K562 (cell line): ENCODE measurements at regions not wholly inside any gene's neighbourhood (a gene's known extent, or its start where the extent isn't known, plus 50 kb on each side); places are given as distances from the start of the nearest gene placed in this dataset.

Experiments used
- FOXK2 ChIP-seq, 2 experiments: fragments of 450-650 bp; IDR thresholded peaks in 1 of 2; conservative IDR thresholded peaks in 1 of 2; 2 replicates each; pipeline ENCODE4 v1.6.1; 2016; ENCODE audit warnings: low read depth in 2 of 2, mild to moderate bottlenecking in 1 of 2
- GATAD2A ChIP-seq: fragments of 450-650 bp; IDR thresholded peaks from 2 replicates; pipeline ENCODE4 v1.6.1; 2017
- HDAC1 ChIP-seq, 2 experiments: fragments of 450-650 bp; IDR thresholded peaks; 2 replicates each; pipeline ENCODE4 v1.6.1; 2016 to 2017; ENCODE audit warnings: inconsistent platforms in 1 of 2, mild to moderate bottlenecking in 1 of 2, moderate library complexity in 1 of 2
- MTA3 ChIP-seq: fragments of 450-650 bp; formaldehyde crosslinking; IDR thresholded peaks from 2 replicates; pipeline ENCODE4 v1.6.1; 2017; ENCODE audit warnings: mild to moderate bottlenecking, borderline replicate concordance
- NR3C1 ChIP-seq: sonication (generic); formaldehyde crosslinking; IDR thresholded peaks from 2 replicates; pipeline ENCODE4 v1.8.1; 2022; ENCODE audit warnings: missing genetic modification reagents
- PKNOX1 ChIP-seq: fragments of 450-650 bp; IDR thresholded peaks from 2 replicates; pipeline ENCODE4 v1.6.1; 2016
- POLR2AphosphoS5 ChIP-seq: IDR thresholded peaks from 2 replicates; pipeline ENCODE4 v1.6.1; 2011; ENCODE audit warnings: mild to moderate bottlenecking, low read depth, low read length, moderate library complexity; ENCODE audit not compliant: control insufficient read depth, insufficient read depth
- RNF2 ChIP-seq: sonication (generic); IDR thresholded peaks from 2 replicates; pipeline ENCODE4 v1.6.1; 2016
- SIN3B ChIP-seq: fragments of 450-650 bp; IDR thresholded peaks from 2 replicates; pipeline ENCODE4 v1.6.1; 2017; ENCODE audit warnings: low read depth, mild to moderate bottlenecking, moderate library complexity
- ZBTB43 ChIP-seq: sonication (generic); formaldehyde crosslinking; IDR thresholded peaks from 2 replicates; pipeline ENCODE4 v1.8.0; 2023; ENCODE audit warnings: mild to moderate bottlenecking, missing genetic modification reagents
- ZFX ChIP-seq: sonication (generic); formaldehyde crosslinking; IDR thresholded peaks from 2 replicates; pipeline ENCODE4 v1.8.0; 2022; ENCODE audit warnings: mild to moderate bottlenecking, missing genetic modification reagents, moderate library complexity
- ZNF354B ChIP-seq: fragments of 250-450 bp; sonication (Bioruptor Pico); IDR thresholded peaks from 2 replicates; pipeline ENCODE4 v1.4.0; 2020
- TF ChIP-seq, protein P1 (sequence below): sonication (generic); formaldehyde crosslinking; IDR thresholded peaks from 2 replicates; pipeline ENCODE4 v1.8.1; 2022; ENCODE audit warnings: missing genetic modification reagents
- TF ChIP-seq, protein P2 (sequence below), 3 experiments: IDR thresholded peaks in 2 of 3; conservative IDR thresholded peaks in 1 of 3; 2 replicates each; pipeline ENCODE4 v1.5.1; 2011 to 2012; ENCODE audit warnings: low read length in 3 of 3, mild to moderate bottlenecking in 3 of 3, control low read depth in 2 of 3, improper control_type of control experiment in 1 of 3, inconsistent platforms in 1 of 3, low read depth in 1 of 3, mixed read lengths in 1 of 3, moderate library complexity in 1 of 3; ENCODE audit not compliant: insufficient read depth in 2 of 3

DNA sequence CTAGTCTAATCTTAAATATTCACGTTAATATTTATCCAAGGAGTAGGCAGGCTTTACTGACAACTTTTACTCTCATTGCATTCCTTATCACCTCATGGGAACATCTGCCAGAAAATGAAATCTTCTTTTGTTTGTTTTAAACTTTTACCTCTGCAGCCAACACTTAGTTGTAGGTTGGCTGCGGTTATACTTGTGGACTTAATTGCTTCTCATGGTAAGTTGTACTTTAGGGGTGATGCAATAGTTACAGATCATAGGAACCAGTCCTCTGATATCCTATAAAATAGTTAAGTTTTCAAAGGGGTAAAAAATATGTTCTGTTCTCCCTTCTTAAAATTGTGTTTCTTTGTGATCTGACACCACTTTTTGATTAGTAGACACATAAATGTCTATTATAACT, 321.9 kb downstream of the ZPLD1 start:
- TF ChIP-seq, protein P1, sequence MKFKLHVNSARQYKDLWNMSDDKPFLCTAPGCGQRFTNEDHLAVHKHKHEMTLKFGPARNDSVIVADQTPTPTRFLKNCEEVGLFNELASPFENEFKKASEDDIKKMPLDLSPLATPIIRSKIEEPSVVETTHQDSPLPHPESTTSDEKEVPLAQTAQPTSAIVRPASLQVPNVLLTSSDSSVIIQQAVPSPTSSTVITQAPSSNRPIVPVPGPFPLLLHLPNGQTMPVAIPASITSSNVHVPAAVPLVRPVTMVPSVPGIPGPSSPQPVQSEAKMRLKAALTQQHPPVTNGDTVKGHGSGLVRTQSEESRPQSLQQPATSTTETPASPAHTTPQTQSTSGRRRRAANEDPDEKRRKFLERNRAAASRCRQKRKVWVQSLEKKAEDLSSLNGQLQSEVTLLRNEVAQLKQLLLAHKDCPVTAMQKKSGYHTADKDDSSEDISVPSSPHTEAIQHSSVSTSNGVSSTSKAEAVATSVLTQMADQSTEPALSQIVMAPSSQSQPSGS (CRISPR knock-in tag), result no peak
- TF ChIP-seq POLR2AphosphoS5 (no peak), SIN3B (no peak), NR3C1 (no peak), HDAC1 (IDR thresholded peaks at IDR 0.05) (no peak), ZNF354B (no peak), ZFX (CRISPR knock-in tag) (no peak), MTA3 (no peak), GATAD2A (no peak), FOXK2 (conservative IDR thresholded peaks at IDR 0.05 in 1 of 2, IDR thresholded peaks at IDR 0.05 in 1 of 2; ENCODE audit: low read depth in 2 of 2) (no peak), RNF2 (no peak), PKNOX1 (no peak), ZBTB43 (CRISPR knock-in tag) (no peak)
- TF ChIP-seq, protein P2, sequence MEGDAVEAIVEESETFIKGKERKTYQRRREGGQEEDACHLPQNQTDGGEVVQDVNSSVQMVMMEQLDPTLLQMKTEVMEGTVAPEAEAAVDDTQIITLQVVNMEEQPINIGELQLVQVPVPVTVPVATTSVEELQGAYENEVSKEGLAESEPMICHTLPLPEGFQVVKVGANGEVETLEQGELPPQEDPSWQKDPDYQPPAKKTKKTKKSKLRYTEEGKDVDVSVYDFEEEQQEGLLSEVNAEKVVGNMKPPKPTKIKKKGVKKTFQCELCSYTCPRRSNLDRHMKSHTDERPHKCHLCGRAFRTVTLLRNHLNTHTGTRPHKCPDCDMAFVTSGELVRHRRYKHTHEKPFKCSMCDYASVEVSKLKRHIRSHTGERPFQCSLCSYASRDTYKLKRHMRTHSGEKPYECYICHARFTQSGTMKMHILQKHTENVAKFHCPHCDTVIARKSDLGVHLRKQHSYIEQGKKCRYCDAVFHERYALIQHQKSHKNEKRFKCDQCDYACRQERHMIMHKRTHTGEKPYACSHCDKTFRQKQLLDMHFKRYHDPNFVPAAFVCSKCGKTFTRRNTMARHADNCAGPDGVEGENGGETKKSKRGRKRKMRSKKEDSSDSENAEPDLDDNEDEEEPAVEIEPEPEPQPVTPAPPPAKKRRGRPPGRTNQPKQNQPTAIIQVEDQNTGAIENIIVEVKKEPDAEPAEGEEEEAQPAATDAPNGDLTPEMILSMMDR (IDR thresholded peaks at IDR 0.05 in 2 of 3, conservative IDR thresholded peaks at IDR 0.05 in 1 of 3; ENCODE audit: insufficient read depth in 2 of 3, low read depth in 1 of 3, low read length in 3 of 3), result no peak
